ENCODE measurements at regions not wholly inside any gene's neighbourhood (a gene's known extent, or its start where the extent isn't known, plus 50 kb on each side); places are given as distances from the start of the nearest gene placed in this dataset.
A peak's percentile ranks its signal among the peaks of the same experiment; 100 is the strongest.
"Not testable (repeated sequence)": the region's sequence is repeated elsewhere in the genome, so short reads cannot be mapped to it uniquely, and the experiment has no call there.

DNA sequence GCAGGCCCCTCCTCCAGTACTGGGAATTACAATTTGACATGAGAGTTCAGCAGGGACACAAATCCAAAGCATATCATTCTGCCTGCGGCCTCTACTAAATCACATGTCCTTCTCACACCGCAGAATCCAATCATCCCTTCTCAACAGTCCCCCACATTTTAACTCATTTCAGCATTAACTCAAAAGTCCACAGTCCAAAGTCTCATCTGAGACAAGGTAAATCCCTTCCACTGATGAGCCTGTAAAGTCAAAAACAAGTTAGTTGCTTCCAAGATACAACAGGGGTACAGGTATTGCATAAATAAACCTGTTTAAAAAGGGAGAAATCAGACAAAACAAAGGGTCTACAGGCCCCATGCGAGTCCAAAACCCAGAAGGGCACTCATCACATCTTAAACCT is 64.0 kb downstream of the EBNA1BP2 start:
- DNase-seq, result no peak

DNA sequence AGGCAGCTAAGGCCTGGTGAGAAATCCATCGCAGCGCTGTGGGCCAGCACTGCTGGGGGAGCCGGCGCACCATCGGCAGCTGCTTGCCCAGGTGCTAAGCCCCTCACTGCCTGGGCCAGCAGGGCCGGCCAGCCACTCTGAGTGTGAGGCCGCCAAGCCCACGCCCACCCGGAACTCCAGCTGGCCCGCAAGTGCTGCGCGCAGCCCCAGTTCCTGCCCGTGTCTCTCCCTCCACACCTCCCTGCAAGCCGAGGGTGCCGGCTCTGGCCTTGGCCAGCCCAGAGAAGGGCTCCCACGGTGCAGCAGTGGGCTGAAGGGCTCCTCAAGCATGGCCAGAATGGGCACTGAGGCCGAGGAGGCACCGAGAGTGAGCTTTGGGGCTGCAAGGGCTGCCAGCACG is 64.4 kb downstream of the EBNA1BP2 start:
- DNase-seq, result no peak

DNA sequence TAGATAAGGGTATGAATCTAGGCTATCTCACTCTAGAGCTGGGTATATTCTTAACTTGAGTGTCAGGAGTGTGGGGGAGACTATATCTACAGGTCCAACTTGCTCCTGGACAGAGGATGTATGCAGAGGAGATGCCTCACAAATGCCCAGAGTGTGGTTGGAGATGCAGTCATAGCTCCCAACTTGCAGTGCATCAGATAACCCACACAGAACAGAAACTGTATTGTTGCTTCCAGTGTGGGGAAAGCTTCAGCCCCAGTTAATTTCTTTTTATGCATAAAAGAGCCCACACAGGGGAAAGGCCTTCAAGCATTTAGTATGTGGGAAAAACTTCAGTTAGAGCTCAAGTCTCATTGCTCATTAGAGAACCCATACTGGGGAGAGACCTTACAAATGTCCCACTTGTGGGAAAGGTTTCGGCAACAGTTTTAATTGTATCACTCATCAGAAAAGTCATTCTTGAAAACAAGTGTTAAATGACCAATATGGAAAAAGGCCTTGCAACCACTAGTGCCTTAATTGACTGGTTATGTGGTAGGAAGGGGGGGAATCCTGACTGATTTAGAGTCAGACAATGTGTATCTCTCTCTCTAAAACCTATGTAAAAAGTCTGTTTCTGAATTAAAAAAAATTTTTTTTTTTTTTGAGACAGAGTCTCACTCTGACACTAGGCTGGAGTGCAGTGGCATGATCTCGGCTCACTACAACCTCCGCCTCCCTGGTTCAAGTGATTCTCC is 67.9 kb downstream of the EBNA1BP2 start:
- no peak for DNase-seq

DNA sequence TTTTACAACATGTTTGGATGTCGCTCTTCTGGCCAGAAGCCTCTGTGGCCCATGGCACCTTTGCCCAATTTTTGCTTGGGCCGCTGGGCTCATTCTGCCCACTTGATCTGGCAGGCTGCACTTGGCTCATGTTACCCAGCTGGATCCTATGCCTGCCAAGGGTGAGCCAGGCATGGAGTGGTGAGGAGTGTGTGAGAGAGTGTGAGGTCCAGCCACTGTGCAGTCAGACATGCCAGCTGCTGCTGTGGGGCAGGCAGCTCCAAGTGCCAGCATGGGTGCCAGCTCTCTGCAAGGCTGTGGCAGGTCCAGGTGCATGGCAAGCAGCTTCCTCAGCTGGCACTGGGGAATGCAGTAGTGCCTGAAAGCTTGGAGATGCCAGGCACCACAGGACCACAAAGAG is 71.0 kb downstream of the EBNA1BP2 start:
- no peak for DNase-seq

DNA sequence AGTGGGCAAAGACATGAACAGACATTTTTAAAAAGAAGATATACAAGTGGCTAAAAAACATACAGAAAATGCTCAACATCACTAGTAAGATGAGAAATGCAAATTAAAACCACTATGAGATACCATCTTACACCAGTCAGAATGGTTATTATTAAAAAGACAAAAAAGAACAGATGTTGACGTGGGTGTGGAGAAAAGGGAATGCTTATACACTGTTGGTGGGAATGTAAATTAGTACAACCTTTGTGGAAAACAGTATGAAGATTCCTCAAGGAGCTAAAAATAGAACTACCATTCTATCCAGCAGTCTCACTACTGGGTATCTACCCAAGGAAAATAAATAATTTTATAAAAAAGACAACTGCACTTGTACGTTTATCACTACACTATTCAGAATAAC is 73.9 kb downstream of the EBNA1BP2 start:
- no peak for DNase-seq

DNA sequence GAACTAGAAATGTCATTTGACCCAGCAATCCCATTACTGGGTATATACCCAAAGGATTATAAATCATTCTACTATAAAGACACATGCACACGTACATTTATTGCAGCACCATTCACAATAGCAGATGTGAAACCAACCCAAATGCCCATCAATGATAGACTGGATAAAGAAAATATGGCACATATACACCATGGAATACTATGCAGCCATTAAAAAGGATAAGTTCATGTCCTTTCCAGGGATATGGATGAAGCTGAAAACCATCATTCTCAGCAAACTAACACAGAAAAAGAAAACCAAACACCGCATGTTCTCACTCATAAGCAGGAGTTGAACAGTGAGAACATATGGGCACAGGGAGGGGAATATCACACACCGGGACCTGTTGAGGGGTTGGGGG is 75.6 kb downstream of the EBNA1BP2 start:
- DNase-seq, result not testable (repeated sequence)

DNA sequence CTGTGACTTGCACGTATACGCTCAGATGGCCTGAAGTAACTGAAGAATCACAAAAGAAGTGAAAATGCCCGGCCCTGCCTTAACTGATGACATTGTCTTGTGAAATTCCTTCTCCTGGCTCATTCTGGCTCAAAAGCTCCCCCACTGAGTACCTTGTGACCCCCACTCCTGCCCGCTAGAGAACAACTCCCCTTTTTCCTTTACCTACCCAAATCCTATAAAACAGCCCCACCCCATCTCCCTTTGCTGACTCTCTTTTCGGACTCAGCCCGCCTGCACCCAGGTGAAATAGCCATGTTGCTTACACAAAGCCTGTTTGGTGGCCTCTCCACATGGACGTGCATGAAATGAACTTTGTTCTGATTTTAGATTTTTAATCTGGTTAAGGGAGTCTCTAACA is 81.3 kb downstream of the EBNA1BP2 start:
- not testable (repeated sequence) for DNase-seq

DNA sequence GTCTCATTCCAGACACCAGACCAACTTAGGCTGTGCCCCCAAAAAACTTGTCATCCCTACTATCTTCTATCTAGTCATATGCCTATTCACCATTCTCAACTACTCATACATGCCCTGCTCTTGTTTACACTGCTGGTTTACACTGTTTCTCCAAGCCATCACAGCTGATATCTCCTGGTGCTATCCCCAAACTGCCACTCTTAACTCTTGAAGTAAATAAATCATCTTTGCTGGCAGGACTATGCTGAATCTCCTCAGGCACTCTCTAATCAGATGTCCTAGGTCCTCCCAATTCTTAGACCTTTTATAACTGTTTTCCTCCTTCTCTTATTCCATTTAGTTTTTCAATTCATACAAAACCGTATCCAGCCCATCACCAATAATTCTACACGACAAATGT is 81.9 kb downstream of the EBNA1BP2 start:
- not testable (repeated sequence) for DNase-seq

DNA sequence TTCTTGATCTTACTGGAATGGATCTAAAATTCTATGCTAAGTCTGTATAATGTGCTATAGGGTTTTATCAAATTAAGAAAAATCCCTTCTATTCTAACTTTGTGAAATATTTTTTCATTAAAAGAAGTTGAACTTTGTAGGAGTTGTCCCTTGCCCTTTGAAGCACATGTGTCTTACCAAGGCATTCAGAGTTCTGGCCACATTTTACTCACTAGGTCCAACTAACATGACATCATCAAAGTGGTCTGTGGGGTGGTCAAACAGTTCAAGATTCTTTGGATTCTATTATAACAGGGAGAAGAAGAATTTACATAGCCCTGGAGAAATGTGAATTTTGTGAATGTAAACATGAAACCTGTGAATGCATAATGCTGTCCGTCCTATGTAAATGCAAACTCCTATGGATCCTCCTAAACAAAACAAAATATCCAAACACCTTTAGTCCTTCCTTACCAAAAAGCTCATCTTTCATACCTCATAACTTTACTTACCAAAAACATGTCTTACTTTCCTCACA is 88.7 kb downstream of the EBNA1BP2 start:
- no peak for DNase-seq

DNA sequence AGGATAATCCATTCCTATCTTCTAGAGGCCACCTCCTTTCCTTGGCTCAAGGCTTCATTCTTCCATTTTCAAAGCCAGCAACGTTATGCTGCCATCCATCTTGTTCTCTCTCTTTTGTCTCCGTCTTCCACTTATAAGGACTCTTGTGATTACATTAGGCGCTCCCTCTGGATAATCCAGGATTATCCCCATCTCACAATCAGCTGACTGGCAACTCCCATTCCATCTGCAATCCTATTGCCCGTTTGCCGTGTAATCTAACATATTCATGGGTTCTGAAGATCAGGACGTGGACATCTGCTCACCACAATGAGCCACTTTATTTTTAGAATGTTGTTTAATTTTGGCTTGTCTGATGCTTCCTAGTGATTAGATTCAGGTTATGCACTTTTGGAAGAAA is 89.3 kb downstream of the EBNA1BP2 start:
- DNase-seq, result no peak

DNA sequence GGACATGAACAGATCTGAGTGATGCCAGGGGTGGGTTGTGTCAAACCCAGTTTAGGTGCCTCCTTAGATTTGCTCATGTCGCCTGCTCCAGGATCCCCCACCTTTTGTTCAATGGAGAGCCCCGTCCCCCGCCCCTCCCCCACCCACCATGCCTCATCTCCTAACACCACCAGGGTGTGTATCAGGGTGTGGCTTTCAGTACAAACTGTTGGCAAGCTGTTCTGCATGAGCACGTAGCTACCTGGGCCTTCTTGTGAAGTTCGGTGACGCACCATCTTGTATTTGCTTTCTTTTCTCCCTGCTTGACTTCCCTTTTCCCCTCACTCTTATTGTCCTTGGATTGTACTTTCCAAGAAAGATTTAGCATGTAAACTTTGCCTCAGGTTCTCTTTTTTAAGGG is 94.8 kb downstream of the EBNA1BP2 start:
- DNase-seq, result no peak

DNA sequence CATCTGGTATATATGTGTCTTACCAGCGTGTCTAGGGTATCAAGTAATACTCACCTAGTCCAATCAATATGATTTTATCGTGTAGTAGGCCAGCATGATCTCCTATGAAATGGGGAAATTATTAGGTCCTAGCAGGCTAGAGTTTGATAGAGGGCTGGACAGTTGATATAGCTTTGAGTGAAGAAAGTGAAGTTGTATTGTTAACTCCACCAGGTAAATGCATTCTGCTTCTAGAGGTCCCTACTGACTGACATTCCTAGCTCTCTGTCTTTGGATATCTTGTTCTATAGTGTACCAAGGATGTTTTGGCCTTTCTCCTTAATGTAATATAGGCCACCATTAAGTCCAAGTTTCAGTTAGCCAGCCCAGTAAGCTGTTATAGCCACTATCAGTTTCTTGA is 97.4 kb downstream of the EBNA1BP2 start:
- DNase-seq, result no peak

DNA sequence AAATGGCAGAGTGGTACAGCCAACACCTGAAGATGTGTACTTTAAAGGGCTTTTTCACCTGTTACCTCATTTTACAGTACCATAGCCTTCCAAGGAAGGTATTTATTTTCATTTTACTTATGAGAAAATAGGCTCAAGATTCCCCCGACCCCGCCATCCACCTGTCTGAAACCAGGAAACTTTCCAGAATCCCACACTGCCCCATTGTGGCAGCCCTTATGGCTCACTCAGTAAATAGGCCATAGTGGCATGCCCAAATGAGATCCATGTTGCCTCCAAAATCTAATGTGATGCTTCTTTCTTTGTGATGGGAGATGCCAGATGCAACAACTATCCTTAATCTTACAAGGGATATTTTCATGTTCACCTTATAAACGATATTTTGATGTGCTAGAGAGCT is 97.8 kb downstream of the EBNA1BP2 start:
- no peak for DNase-seq

DNA sequence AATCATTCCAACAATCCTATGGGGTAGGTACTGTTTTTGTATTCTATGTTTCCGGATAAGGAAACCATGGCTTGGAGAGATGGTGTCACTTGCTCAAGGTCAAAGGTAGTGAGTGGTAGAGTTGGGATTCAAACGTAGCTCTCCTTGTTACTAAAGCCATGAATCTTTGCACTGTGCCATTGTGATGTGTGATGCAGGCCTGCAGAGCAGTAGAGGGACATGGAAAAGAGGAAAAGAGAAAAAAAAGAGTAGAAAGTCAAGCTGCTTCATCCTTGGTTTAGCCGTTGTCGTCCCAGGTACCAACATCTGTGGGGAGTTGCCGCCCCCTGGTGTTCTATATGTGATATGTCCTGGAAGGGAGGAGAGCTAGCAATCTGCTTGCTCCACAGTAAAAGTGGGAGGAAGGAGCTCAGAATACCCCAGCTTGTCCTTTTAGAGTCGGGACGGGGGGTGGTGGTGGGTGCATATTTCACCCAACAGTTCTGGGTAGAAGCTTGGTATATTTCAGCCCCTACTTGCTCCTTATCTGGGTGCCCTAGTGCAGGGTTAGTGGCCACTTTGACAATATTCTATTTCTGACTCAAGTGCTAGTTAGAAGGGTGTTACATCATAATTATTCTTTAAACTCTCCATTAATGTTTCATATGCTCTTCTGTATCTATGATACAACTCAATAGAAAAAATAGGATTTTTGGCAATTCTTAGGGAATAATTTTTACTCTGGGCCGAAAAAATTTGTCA is 98.4 kb downstream of the EBNA1BP2 start:
- DNase-seq, result peak; percentile 5

DNA sequence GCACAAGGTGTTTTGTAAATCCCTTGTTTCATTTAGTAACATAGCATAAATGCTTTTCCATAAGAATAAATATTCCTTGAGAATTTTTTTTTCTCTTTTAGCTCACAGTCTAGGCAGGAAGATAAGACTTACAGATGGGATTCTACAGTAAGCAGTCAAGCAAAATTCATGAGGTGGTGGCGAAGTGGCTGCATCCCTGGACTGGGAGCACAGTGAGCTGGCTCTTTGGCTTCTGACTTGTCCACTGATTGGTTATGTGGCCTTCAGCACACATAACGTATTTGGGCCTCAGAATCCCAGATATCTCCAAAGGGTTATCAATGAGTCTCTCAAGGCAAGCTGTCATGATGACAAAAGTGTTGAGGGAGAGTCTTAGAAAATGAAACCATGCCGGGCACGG is 99.8 kb downstream of the EBNA1BP2 start:
- DNase-seq, result no peak

DNA sequence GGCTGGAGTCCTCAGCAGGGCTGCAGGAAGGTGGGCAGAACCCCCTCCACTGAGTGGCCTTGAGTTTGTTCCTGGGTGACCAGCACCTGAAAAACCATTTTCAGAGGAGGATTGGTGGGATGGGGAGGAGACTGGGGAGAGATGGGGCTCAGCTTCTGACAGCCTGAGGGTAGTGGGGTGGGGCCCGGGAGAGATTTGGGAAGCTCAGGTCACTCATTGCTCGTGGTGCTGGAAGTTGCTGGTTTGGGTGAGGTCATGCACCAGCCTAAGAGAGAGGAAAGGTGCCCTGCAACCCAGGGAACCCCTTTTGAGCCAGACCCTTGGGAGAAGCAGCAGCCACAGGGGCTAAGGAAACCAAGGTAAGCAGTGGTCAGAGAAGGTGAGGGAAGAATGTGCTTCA is 100.8 kb downstream of the EBNA1BP2 start:
- no peak for DNase-seq

DNA sequence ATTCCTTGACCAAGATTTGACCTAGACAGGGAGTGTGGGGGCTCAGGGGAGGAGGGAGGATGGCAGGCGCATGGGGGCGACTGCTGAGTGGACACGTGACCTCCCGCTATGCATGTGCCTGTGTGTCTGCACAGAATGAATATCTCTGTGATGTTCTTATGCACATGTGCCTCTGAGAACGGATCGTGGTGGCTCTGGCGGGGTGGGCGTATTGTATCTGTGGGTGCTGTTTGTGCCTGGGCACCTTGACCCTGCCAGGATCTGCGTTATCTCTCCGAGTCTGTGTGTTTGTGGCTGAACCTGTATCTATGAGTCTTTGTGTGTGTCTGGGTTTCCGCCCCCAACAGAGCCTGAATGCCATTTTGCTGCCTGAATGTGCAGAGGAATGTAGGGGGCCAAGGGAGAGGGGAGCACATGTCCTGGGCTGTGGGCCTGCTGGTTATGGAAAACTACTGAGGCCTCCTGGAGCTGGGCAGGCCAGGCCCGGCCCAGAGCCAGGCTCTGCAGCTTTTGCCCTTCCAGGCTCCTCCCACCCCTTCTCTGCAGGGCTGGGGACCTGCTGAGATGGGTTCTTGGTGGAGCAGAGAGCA is 102.5 kb downstream of the EBNA1BP2 start:
- DNase-seq, result no peak

DNA sequence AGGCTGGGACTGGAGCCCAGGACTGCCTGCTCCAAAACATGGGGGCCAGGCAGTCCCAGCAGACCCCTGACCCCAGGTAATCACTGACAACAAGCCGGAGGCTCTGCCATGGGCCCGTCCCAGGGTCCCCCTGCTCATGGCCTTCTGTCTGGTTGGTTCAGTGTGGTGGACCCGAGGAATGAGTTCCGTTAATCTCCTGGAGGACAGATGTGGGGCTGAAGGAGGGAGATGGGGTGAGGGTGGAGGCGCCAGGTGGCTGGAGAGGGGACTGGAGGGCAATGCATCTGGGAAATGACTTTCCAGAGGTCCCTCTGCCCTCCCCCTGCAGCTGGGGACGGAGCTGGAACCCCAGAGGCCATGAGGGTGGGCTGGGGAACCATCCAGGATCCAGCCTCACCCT is 103.2 kb downstream of the EBNA1BP2 start:
- DNase-seq, result no peak

DNA sequence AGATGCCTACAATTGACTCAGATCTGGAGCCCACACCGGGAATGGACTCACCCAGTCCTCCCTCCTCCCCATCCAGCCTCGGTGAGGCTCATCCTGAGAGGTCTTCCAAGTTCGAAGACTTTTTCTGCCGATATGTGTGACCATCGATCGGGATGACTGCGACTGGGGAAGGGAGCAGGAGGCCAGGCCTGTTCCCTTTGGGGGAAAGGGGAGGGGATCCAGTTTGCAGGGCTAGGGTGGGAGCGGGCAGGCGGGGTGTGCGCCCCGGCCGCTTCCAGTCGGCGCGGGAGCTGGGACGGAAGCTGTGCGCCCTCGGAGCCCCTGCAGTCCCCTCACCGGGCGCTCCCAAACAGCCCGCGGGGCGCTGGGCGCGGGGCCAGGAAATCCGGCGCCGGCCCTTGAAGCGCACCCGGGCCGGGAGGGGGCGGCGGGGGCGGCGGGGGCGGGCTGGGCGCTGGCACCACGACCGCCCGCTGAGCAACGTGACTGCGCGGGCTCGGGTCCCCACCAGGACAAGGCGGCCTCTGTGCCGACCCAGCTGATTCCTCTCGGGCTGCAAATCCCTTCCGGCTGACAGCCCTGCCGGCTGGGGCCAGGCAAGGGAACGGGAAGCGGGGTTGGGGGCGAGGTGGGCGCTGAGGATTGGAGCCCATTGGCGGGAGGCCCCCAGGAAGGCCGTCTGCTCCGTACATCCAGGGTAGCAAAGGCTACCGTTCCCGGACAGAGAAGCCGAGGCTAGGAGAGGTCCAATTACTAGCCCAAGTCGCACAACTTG is 103.9 kb downstream of the EBNA1BP2 start:
- no peak for DNase-seq

DNA sequence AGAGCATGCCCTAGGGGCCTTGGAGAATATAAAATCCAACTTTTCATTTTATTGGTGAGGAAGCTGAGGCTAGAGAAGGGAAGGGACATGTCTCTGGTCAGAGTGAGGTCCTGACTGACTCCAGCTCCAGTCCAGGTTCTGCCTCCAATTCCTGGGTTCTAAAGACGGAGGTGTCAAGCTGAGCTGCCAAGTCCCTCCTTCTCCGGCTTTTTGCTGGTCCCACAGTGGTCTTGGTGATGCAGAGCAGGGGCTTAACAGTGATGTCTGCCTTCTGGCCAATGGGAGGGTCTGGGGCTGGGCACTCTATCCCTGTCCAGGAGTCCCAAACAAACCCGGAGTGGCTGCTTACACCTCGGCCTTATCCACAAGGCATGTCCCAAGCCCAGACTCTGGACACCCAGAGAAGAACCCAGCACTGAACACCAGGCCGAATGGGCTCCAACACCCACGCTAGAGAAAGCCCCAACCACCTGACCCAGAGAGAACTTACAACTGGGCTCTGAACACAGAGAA is 104.8 kb downstream of the EBNA1BP2 start:
- no peak for DNase-seq

DNA sequence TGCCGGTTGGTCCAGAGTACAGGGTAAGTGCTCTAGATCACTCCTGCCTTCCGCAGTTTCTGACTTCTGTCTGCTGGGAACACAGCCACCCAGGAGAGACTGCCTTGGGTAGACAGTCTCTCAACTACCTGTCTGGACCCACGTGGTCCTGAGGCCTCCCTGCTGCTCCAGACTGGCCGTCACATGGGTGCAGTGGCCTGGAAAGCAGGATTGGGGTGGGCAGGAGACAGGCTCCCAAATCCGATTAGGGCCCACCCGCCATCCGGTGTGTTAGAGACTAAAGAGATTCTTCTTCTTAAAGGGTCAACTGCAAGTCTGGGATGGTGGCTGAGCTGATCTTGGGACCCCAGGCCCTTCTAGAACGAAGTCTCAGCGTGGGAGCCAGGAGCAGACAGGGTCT is 105.5 kb downstream of the EBNA1BP2 start:
- DNase-seq, result no peak

DNA sequence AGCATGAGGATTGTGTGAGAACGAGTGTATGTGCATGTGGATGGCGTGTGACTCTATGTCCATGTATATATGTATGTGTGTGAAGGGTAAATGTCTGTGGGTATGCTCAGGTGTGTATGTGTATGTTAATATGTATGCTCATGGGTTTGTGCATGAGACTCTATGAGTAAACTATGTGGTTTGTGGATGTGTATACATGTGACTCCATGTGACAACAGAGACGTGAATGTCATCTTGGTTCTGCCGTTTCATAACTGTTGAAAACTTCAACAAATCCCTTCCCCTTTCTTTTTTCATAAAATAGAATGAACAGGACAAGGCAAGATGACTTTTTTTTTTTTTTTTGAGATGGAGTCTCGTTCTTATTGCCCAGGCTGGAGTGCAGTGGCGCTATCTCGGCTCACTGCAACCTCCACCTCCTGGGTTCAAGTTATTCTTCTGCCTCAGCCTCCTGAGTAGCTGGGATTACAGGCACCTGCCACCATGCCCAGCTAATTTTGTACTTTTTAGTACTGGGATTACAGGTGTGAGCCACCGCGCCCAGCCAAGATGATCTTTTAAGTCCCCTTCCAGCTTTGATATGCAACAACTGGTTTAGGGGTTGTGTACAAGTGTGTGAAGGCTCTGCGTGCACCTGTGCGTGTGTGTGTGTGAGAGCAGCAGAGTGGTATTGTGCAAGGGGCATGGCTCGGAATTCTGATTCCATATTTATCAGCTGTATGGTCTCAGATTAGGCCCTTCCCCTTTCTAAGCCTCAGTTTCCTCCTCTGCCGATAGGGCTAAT is 106.3 kb downstream of the EBNA1BP2 start:
- no peak for DNase-seq
